ENCODE measurements at regions not wholly inside any gene's neighbourhood (a gene's known extent, or its start where the extent isn't known, plus 50 kb on each side); places are given as distances from the start of the nearest gene placed in this dataset.

- H3K4me3 ChIP-seq, result no peak overlapping the region
- DNase-seq, result no peak
- no peaks in the 10 kb centered on the region for H3K4me1 ChIP-seq
- TF ChIP-seq POLR2AphosphoS5 (IDR thresholded peaks at IDR 0.05) (no peak), POLR2A (IDR thresholded peaks at IDR 0.05) (no peak), EP300 (IDR thresholded peaks at IDR 0.05) (no peak)
- TF ChIP-seq, protein P1, sequence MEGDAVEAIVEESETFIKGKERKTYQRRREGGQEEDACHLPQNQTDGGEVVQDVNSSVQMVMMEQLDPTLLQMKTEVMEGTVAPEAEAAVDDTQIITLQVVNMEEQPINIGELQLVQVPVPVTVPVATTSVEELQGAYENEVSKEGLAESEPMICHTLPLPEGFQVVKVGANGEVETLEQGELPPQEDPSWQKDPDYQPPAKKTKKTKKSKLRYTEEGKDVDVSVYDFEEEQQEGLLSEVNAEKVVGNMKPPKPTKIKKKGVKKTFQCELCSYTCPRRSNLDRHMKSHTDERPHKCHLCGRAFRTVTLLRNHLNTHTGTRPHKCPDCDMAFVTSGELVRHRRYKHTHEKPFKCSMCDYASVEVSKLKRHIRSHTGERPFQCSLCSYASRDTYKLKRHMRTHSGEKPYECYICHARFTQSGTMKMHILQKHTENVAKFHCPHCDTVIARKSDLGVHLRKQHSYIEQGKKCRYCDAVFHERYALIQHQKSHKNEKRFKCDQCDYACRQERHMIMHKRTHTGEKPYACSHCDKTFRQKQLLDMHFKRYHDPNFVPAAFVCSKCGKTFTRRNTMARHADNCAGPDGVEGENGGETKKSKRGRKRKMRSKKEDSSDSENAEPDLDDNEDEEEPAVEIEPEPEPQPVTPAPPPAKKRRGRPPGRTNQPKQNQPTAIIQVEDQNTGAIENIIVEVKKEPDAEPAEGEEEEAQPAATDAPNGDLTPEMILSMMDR (IDR thresholded peaks at IDR 0.05), result no peak
- no peaks in the 10 kb centered on the region for H3K9me3 ChIP-seq
- intact Hi-C loops (cut with DNase I), result no loop called here
- no peaks in the 10 kb centered on the region for H3K36me3 ChIP-seq
- no peak overlapping the region for H3K27ac ChIP-seq
- H3K27me3 ChIP-seq, result no peaks in the 10 kb centered on the region
- 80 to 81% methylated on average over 1 of the region's 1 CpG for WGBS, 2 donors
Measured at GRCh38 chr3:84634668-84635067, 324.1 kb upstream of the CADM2 start.

DNA sequence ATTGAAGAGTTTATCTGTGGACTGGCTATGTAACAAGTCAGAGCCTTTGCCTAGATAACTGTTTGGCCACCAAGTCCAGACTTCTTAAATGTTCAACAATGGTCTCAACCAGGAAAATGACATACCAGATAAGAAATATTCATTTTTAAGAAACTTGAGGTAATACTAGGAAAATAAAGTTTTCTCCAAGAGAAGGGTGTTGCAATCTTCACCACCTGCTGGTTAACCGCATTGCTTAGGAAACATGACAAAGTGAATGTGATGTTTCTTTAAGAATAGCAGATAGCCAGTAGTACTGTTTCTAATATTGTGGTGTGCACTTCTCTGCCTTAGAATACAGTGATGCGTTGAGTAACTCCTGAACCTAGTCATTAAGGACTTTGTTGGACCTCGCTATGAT is 321.5 kb upstream of the CADM2 start:
- WGBS, 2 donors, result 80 to 91% methylated on average over 3 of the region's 3 CpGs
- TF ChIP-seq POLR2A (IDR thresholded peaks at IDR 0.05) (no peak), POLR2AphosphoS5 (IDR thresholded peaks at IDR 0.05) (no peak), EP300 (IDR thresholded peaks at IDR 0.05) (no peak)
- TF ChIP-seq, protein P1 (IDR thresholded peaks at IDR 0.05), result no peak
- H3K27me3 ChIP-seq, result no peaks in the 10 kb centered on the region
- H3K9me3 ChIP-seq, result no peaks in the 10 kb centered on the region
- no peaks in the 10 kb centered on the region for H3K36me3 ChIP-seq
- H3K27ac ChIP-seq, result no peak overlapping the region
- DNase-seq, result no peak
- no peak overlapping the region for H3K4me3 ChIP-seq
- H3K4me1 ChIP-seq, result no peaks in the 10 kb centered on the region
- intact Hi-C loops (cut with DNase I), result no loop called here

- intact Hi-C loops (cut with DNase I), result no loop called here
Measured at GRCh38 chr3:84666468-84666867, 292.3 kb upstream of the CADM2 start.

GRCh38 chr3:84679211-84679610 is 279.6 kb upstream of the CADM2 start:
- TF ChIP-seq EP300 (IDR thresholded peaks at IDR 0.05), result no peak
- TF ChIP-seq POLR2A (IDR thresholded peaks at IDR 0.05), result no peak
- TF ChIP-seq POLR2AphosphoS5 (IDR thresholded peaks at IDR 0.05), result no peak
- TF ChIP-seq, protein P1 (IDR thresholded peaks at IDR 0.05), result no peak
- no peak for DNase-seq
- intact Hi-C loops (cut with DNase I), result no loop called here
- H3K4me1 ChIP-seq, result no peaks in the 10 kb centered on the region
- no peak overlapping the region for H3K27ac ChIP-seq
- no peaks in the 10 kb centered on the region for H3K36me3 ChIP-seq
- no peak overlapping the region for H3K4me3 ChIP-seq
- no peaks in the 10 kb centered on the region for H3K9me3 ChIP-seq
- no peaks in the 10 kb centered on the region for H3K27me3 ChIP-seq

More at GRCh38 chr3:84666468-84666867, 292.3 kb upstream of the CADM2 start:
- Histone ChIP-seq H3K27me3 (no peaks in the 10 kb centered on the region), H3K36me3 (no peaks in the 10 kb centered on the region), H3K4me3 (no peak overlapping the region), H3K27ac (no peak overlapping the region), H3K9me3 (no peaks in the 10 kb centered on the region), H3K4me1 (no peaks in the 10 kb centered on the region)
- DNase-seq, result no peak
- TF ChIP-seq POLR2AphosphoS5 (IDR thresholded peaks at IDR 0.05) (no peak), EP300 (IDR thresholded peaks at IDR 0.05) (no peak), POLR2A (IDR thresholded peaks at IDR 0.05) (no peak)
- TF ChIP-seq, protein P1 (IDR thresholded peaks at IDR 0.05), result no peak

DNA sequence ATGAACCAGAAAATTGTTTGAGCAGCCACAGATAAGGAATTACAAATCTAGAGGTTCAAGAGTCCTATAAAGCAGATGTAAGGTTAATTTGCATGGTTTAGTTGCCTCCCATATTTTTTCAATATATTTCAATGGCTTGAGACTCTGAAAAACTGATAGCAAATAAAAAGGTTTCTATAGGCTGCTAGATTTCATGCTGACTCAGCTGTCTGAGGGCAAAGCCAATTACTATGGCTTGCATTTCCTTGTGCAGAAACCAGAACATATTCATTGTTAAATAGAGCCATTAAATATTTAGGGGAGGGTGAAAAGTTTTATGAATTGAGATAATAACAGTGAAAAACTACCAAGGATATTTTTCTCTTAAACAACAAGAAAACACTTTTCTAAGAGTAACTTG is 278.1 kb upstream of the CADM2 start:
- DNase-seq, result no peak
- Histone ChIP-seq H3K9me3 (no peaks in the 10 kb centered on the region), H3K27ac (no peak overlapping the region), H3K27me3 (no peaks in the 10 kb centered on the region), H3K4me3 (no peak overlapping the region), H3K36me3 (no peaks in the 10 kb centered on the region), H3K4me1 (no peaks in the 10 kb centered on the region)
- TF ChIP-seq POLR2A (IDR thresholded peaks at IDR 0.05) (no peak), POLR2AphosphoS5 (IDR thresholded peaks at IDR 0.05) (no peak), EP300 (IDR thresholded peaks at IDR 0.05) (no peak)
- TF ChIP-seq, protein P1 (IDR thresholded peaks at IDR 0.05), result no peak
- intact Hi-C loops (cut with DNase I), result no loop called here

All from sigmoid colon (tissue), 6 donors.